NCI-H69 (cell line): ENCODE measurements at regions not wholly inside any gene's neighbourhood (a gene's known extent, or its start where the extent isn't known, plus 50 kb on each side); places are given as distances from the start of the nearest gene placed in this dataset.
"Not testable (repeated sequence)": the region's sequence is repeated elsewhere in the genome, so short reads cannot be mapped to it uniquely, and the experiment has no call there.

Source experiments
- DNase-seq: peaks from one replicate; lab custom pipeline; 2025; lab: John Stamatoyannopoulos, UW

DNA sequence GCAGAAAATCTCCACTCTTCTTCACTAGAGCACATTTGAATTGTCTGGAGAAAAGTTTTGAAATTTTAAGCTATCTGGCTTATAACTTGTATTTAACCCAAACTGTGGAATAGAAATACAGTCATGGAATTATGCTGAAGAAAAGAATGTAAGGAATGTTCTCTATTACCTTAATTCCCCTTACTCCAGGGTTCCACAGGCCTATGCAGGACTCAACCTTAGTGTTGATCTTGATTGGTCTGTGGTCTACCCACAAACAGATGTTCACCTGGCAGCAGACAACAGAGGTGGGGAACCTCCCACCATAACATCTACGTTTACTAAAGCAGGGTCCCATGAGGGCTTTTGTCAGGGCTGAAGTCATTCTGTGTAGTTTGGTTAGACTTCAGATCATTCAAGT is 189.3 kb upstream of the GPRIN3 start:
- no peak for DNase-seq

- no peak for DNase-seq
Observed at GRCh38 chr4:89493367-89493766, 185.8 kb upstream of the GPRIN3 start.

- DNase-seq, result peak; percentile 19
Observed at GRCh38 chr4:89492581-89493071, 185.0 kb upstream of the GPRIN3 start.

- peak; percentile 90 for DNase-seq
Observed at GRCh38 chr4:89491761-89492160, 184.2 kb upstream of the GPRIN3 start.

DNA sequence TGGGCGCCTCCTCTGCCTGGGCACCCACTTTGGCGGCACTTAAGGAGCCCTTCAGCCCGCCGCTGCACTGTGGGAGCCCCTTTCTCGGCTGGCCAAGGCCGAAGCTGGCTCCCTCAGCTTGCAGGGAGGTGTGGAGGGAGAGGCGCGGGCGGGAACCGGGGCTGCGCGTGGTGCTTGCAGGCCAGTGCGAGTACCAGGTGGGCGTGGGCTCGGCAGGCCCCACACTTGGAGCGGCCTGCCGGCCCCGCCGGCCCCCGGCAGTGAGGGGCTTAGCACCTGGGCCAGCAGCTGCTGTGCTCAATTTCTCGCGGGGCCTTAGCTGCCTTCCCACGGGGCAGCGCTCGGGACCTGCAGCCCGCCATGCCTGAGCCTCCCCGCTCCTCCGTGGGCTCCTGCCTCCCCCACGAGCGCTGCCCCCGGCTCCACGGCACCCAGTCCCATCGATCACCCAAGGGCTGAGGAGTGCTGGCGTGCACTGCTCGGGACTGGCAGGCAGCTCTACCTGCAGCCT is 182.4 kb upstream of the GPRIN3 start:
- DNase-seq, result not testable (repeated sequence)

DNA sequence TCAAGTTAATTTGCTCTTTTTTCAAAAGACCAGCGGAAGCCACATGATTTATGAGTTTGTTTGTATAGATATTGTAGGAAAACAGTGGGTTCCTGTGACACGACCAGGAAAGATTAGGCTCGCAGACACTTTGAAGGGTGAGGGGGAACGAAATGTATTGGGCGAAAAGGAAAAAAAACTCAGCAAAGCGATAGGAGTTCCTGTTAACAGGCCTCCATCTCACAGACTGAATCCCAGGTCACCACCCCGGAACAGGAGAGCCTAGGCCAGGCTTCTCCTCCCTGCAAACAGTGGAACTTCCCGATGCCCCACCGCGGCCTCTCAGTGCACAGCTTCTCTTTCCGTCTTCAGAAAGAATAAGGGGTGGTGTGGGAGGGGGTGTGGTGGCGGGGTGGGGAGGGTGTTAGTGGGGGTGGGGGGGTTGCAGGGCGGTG is 181.8 kb upstream of the GPRIN3 start:
- DNase-seq, result peak; percentile 67

DNA sequence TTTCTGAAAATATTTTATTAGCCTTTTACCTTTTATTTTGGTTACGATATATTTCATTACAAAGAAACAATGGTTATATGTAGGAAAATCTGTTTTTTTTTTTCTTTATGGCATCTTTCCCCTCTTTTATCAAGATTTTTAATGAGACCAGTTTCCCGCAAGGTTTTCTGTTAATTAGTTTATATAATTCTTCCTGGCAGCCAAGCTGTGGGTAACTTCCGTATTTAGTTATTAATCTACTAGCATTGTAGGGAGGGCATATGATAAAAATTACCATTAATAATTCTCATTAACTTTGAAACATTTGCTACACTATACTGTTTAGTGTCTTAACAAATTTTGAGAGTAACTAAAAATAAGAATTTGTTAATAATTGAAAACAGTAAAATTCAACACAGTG is 181.1 kb upstream of the GPRIN3 start:
- DNase-seq, result no peak

DNA sequence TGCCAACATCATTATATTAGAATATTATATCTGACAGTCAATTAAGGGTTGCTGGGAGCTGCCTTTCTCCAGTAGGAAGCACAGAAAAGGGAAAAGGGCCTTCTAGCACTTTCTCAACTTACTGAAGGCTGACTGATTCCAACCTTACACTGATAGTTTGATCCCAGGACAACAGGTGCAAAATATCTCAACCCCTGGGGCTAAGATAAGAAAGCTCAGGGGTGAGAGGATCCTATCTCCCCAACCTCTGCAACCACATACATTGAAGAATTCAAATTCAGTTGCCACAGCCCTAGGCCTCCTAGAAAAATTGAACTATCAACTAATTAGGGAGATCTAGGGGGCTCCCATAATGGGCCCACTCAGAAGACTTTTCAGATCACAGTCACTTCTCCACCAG is 179.1 kb upstream of the GPRIN3 start:
- no peak for DNase-seq

GRCh38 chr4:89486042-89486441 is 178.4 kb upstream of the GPRIN3 start:
- peak; percentile 66 for DNase-seq

DNA sequence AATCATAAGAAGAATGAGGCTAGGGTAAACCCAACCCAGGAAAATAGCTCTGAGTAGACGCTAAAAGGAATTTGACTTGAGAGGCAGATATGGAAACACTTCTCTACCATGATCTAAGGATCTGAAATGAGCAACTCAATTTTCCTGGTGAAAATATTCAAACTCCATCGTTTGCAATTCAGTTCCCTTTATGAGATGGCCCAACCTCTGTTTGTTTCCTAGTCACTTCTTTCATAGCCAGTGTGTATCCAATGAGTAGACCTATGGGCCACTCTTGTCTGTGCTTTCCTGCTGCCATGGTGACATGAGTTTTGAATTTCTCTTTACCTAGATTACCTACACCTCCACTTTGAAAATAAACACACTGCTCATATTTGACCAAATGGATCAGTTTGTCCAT is 176.2 kb upstream of the GPRIN3 start:
- peak; percentile 5 for DNase-seq

GRCh38 chr4:89482926-89483595 is 175.5 kb upstream of the GPRIN3 start:
- no peak for DNase-seq

DNA sequence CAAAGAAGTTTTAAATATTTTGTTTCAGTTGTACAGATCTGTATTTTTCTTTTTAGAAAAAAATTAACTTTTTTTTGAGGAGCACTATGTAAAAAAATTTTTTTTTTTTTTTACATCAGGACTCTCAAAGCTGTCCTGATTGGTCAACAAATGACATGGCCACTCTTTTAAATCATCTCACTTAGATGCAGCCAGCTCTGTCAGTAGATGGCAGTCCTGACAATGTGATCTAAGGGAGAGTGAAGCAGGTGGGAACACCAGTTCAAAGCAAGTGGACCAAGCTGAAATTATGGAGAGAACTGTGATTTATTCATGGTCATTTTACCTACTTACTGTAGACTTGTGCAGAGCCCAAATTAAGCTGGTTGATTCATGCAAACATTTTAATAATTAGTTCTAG is 174.7 kb upstream of the GPRIN3 start:
- peak; percentile 86 for DNase-seq

GRCh38 chr4:89469930-89470375 is 162.4 kb upstream of the GPRIN3 start:
- no peak for DNase-seq

- no peak for DNase-seq
Observed at GRCh38 chr4:89469516-89469915, 161.9 kb upstream of the GPRIN3 start.

DNA sequence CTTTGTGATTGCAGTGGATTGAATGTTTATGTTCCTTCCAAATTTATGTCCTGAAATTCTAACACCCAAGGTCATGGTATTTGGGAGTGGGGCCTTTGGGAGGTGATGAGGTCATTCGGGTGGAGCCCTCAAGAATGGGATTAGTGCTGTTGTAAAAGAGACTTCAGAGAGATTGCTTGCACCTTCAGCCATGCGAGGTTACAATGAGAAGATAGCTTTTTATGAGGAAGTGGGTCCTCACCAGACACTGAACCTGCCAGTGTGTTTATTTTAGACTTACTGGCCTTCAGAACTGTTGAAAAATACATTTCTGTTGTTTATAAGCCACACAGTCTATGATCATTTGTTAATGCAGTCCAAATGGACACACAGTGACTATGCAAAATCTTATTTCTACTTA is 161.0 kb upstream of the GPRIN3 start:
- DNase-seq, result no peak

DNA sequence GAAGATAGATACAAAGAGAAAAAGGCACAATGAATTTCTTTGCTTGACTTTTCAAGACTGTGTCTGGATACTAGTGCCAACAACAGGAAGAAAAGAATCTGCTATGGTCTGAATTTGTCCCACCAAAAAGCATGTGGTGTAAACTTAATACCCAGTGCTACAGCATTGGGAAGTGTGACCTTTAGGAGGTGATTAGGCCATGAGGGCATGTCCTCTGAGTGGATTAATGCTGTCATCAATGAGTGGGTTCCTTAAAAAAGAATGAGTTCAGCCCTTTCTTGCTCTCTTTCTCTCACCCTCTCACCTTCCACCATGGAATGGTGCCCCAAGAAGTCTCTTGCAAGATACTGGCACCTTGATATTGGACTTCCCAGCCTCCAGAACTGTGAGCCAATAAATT is 155.7 kb upstream of the GPRIN3 start:
- DNase-seq, result no peak

DNA sequence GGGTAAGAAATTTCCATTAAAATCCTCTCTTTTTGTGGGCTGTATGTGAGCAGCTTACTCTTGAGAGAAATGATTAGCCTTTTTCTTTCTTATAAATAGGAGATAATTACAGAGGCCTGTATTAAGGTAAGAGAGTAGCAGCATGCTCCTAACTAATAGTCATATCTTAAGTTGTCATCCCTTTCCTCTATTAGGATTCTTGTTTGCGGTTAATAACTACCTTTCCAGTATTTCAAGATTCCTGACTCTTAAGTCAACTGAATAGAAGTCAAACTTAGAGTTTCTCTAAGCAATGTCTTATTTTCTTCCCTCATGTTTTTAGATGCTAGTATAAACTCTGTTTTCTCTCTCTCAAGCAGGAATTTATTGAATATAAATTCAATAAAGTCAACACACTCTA is 139.9 kb upstream of the GPRIN3 start:
- no peak for DNase-seq

DNA sequence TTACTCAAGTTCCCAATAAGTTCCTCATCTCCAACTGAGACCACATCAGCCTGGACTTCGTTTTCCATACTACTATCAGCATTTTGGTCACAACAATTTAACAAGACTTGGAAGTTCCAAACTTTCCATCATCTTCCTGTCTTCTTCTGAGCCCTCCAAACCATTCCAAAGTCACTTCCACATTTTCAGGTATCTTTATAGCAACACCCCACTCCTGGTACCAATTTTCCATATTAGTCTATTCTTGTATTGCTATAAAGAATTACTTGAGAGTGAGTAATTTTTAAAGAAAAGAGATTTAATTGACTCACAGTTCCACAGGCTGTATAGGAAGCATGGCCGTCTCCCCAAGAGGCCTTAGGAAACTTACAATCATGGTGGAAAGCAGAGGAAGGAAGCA is 138.6 kb upstream of the GPRIN3 start:
- no peak for DNase-seq

DNA sequence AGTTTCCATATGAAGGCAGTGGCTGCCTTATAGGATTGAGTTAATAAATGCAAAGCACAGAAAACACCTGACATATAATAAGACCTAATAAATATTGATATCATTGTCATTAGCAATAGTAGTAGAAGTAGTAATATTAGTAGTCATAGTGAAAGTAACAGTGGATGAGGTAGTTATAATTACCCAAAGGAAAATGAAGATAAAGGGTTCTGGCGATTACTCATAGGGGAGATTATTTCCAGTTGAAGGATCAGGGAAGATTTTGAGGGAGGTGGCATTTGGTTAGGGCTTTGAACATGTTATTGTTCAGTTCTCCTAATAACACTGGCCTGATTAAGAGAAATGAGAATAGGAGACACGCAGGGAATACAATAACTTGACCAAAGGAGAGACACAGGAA is 131.9 kb upstream of the GPRIN3 start:
- DNase-seq, result no peak

- DNase-seq, result peak; percentile 66
Observed at GRCh38 chr4:89438102-89438831, 130.7 kb upstream of the GPRIN3 start.

DNA sequence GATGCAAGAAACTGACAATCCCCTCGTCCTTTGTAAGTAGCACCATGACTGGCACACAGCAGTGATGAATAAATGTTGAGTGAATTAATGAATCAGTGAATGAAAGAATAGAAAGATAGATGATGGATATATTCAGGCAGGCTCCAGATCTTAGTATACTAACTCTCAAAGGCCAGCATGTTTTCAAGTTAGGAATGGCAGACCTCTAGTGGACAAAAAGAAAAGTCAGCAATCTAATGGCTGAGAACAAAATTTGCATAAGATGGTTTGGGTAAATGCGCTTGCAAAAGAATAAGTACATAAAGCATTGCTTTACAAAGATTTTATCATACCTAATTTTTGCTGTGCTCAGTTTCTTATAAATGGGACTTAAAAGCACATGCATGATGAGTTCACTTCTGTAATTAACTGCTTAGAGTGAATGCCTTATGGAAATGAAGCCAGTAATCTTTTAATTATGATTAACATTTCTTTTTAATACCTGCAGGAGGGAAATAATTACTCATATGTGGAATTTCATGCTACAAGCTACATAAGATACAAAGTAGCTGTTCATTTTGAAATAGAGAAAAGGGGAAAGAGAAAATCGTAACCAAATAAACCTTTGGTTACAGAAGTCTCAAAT is 126.9 kb upstream of the GPRIN3 start:
- DNase-seq, result peak; percentile 65

- DNase-seq, result peak; percentile 42
Observed at GRCh38 chr4:89427782-89428181, 120.2 kb upstream of the GPRIN3 start.

DNA sequence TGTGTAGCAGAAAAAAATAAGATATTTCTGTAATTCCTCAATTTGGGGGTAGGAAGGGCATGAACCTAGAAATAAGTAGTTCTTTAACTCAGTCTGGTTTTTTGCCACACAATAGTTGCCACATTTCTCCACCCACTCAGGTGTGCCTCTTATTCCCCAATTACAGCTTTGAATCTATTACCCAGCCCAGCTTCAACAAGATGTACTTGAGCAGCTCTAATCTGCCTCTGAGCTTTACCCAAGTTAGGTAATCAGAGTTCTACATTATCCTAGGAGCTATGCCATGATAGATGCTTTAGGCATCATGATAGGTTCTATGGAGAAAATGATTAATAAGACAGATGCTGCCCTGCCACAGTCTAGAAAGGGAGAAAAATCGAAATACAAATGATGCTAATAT is 117.4 kb upstream of the GPRIN3 start:
- DNase-seq, result no peak
